ENCODE measurements at regions not wholly inside any gene's neighbourhood (a gene's known extent, or its start where the extent isn't known, plus 50 kb on each side); places are given as distances from the start of the nearest gene placed in this dataset.

DNA sequence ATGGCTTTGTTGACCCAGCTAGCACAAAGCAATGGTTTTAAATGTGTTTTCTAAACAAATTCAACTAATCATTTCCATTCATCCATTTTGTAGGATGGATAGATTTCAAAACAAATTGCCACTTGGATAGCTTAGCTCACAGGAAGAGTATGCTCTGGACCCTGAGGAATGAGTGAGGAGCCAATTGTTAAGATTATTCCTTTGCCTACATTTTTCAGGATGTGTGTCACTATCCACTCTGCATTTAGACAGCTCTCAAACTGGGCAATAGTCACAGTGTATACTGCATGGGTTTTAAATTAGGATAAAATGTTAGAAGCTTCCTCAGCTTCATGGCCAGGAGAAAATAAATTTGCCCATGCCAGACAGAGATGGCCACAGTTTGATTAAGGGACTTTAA is 605.6 kb upstream of the TEX47 start:
- FAIRE-seq, result no peak
- no peak for DNase-seq (ENCODE audit: insufficient read length, low spot score)

DNA sequence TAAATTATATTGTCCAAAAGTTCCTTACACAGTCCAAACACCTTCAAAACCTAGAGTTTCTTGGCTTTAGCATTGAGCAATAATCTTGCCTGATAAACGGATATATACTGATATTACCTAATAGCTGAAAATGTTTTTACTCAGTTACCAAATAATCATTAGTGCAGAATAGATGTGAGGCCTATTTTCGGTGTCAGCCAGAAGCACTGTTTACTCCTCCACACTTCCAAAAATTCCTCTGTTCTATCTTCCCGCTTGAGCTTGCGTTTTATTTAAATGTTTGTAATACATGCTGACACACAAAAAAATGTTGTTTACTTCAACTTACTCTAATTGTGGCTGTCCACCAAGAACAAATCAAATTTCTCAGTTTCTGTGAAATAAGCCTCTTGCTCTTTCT is 606.2 kb upstream of the TEX47 start:
- FAIRE-seq (no peak), DNase-seq (ENCODE audit: insufficient read length, low spot score) (no peak)

DNA sequence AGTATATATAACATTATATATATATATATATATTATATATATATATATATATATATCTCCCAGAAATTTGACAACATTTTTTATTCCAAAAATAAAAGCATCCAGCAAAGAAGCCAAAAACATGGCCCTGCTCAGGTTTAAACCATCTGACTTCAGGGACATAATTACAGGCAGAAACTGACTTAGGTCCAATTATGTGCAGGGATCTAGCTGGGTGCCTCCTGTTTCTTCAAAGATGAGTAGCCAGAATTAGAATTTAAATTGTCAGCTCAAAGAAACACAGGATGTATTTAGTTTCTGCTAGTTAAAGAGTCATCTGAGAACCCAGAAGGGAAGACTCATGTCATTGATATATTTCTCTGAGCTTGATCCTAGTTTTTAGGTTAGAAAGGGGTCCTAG is 656.4 kb upstream of the TEX47 start:
- no peak for DNase-seq (ENCODE audit: insufficient read length, low spot score)
- FAIRE-seq, result no peak

DNA sequence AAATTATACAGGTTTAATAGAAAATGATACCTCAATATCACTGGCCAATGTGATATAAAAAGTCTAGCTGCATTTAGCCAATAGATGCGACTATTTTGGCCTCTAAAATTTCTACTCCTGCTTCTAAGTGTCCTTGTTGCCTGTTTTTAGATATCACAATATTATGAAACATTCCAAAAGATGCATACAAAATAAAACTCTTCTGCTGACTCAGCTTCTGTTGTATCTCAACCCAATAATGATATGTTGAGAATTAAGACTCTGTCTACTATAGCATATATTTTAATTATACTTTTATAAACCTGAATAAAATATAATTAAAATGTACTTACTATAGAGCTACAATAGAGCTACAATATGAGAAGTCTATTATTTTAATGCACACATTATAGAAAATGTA is 661.0 kb upstream of the TEX47 start:
- DNase-seq (ENCODE audit: insufficient read length, low spot score), result no peak
- no peak for FAIRE-seq

DNA sequence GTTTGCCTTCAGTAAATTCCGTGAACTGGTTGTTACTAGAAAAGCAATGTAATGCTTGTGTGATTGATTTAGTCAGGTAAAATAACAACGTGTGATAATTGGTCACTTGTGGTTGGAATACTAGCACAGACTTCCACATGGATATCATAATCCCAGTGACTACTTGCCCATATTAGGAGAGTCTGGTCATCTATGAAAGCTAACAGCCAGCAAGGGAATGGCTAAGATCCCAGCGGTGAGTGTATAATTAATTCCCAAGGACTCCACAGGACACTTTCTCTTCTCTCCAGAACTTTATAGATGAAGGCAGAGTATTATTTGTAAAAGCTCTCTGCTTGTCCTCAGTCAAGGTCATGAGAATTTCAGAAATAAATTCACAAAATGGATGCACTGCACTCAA is 662.6 kb upstream of the TEX47 start:
- FAIRE-seq (no peak), DNase-seq (ENCODE audit: insufficient read length, low spot score) (no peak)

DNA sequence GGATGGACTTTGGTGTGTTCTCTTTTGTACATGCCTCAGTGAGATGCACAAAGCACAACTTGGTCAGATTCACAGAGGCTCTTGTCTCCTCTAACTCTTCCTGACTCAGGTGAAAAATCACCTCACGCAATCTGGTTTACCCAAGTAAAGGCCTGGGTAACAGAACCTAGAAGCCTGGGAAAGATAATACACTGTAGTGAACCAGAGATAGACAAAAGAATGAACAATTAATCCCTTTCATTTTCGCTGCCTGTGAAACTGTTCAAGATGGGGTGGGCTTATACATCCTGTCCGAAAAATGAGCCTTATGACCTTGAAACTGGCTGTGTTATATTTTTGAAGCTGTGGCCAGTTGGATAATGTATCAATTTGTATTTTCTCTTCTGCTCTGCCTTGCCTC is 678.9 kb upstream of the TEX47 start:
- DNase-seq (ENCODE audit: insufficient read length, low spot score) (no peak), FAIRE-seq (no peak)

DNA sequence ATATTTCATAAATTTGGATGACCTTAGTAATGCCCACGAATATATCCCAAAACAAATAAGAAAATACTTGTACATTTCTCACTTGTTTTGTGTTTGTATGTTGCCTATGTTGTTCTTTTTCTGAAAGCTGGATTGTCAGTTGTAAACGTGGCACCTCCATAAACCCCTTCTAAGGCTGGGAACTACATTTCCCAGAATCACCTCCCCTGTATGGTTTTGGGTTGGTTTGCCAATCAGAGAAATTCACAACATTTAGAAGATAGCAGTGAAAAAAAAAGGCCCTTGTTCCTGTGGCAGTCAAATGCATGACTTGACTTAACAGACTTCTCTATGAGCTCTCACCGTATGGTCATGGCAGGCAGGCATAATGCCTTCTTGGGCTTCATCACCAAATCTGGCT is 676.3 kb upstream of the STEAP1 start:
- no peak for FAIRE-seq
- no peak for DNase-seq (ENCODE audit: insufficient read length, low spot score)

DNA sequence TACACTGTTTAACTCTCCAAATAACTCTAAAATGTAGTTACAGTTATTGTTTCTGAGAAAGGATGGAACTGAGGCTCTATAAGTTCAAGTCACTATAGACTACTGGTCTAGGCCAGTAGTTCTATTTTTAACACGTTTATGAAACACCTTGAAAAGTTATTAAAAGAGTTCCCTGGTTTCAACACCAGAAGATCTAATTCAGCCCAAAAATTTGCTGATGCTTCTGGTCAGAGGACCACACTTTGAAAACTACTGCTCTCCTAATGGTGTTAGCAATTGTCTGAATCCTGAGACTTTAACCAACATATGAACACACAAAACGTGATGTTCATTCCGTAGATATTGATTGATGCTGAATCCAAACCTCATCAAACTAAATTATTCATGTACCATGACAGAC is 658.6 kb upstream of the STEAP1 start:
- no peak for FAIRE-seq
- DNase-seq (ENCODE audit: insufficient read length, low spot score), result no peak

DNA sequence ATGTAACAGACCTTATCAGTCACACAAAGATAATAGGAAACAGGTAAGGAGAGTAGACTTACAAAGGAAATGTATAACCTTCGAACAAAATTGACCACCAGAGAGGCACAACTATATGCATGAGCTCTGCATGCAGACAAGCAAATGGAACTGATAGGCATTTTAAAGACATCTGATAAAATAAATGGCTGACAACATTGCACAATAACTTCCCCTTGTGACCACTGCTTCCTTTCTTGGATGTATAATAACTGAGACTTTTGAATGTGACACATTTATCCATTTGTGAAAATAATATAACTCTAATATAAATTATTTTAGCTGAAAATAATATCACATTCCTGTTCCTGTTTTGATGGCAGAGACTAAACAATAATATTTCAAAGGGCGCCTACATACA is 654.2 kb upstream of the STEAP1 start:
- no peak for FAIRE-seq
- DNase-seq (ENCODE audit: insufficient read length, low spot score), result no peak

DNA sequence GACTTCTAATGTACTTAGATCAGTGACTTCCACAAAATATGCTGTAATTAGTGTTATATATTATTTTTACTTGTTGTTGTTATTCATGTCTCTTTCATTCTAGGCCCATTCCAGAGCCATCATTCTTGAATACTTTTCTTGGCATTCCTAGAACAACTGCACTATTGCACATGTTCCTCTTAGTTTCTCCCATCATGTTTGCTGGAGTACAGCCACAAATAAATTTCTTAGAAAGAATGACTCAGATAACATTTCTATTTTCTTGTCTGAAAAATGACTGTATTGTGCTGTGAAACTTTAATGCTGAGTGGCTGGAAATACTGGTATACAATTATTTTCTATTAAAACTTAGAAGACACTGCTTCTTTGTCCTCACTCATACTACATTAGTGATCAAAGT is 651.0 kb upstream of the STEAP1 start:
- FAIRE-seq (no peak), DNase-seq (ENCODE audit: insufficient read length, low spot score) (no peak)

DNA sequence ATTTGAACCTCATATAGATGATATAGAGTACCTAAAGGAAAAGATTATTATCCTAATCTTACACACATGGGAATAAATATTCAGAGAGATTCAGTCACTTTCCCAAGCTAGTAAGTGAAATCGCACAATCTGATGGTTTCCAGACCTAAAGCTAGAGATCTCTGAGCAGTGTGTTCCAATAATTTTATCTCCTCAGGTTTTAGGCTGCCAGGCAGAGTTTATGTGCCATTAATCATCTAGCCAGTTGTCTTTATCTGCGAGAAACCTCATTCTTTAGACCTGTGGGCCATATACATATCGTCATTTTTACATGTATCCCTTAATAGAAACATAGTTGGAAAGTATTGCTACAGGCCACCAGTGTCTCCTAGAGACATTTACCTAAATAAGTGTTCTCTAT is 647.2 kb upstream of the STEAP1 start:
- FAIRE-seq (no peak), DNase-seq (ENCODE audit: insufficient read length, low spot score) (no peak)

DNA sequence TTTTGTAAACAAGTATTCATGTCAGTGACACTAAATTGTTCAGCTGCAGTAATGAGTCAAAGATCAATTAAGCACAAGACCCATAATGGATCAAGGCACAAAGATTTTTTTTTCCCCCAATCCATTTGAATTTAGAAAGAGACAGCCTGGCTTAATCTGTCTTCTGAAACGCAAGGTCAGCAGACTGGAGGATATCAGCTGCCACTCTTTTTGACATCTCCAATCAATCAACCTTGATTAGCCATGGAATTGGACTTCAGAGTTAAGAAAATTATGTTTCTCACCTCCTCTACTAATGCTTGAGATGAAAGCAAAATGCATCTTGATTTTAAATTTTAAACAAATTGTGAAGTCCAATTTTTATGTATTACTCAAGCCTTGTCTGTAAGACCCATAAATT is 642.4 kb upstream of the STEAP1 start:
- DNase-seq (ENCODE audit: insufficient read length, low spot score), result no peak
- no peak for FAIRE-seq

DNA sequence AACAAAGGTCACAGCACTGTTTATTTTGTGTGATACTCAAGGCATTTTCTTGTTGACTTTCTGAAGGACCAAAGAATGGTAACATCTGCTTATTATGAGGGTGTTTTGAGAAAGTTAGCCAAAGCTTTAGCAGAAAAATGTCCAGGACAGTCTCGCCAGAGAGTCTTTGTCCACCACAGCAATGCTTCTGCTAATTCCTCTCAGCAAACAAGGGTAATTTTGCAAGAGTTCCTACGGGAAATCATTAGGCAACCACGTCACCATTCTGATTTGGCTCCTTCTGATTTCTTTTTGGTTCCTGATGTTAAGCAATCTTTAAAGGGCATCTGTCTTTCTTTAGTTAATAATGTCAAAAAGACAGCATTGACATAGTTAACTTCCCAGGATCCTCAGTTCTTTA is 639.3 kb upstream of the STEAP1 start:
- FAIRE-seq, result no peak
- DNase-seq (ENCODE audit: insufficient read length, low spot score), result no peak

DNA sequence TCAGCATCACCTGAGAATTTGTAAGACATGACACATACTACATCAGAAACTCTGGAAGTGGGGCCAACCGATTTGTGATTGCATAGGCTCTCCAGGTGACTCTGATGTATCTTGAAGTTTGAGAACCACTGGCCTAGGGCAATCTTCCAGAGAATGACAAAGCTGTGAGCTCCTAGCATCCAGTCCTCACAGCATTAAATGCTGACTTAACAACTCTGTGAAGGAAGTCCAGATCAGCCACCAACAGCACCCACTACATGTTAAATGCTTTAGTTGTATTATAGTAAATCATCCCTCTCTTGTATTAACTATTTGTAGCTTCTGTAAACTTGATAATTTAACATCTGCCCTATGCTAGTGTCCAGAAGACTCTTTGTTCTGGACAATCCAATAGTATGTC is 636.5 kb upstream of the STEAP1 start:
- DNase-seq (ENCODE audit: insufficient read length, low spot score) (no peak), FAIRE-seq (no peak)

DNA sequence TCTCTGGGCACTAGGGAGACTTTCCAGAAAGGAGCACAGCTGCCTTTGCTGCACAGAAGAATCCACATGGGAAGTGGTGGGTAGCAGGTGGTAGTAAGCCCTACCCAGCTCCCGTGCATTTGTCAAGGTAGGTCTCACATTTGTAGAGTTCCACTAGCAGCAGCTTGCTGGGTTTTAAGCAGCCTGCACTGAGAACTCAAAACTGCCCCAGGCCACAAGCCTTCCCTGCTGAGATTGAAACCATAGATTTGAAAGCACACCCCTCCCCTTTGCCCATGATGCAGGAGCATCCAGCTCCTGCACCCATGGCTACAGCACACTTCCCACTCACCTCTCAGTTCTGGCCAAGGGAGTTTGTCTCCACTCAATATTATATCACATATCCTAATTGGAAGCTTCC is 604.5 kb upstream of the STEAP1 start:
- DNase-seq (ENCODE audit: insufficient read length, low spot score), result no peak
- FAIRE-seq, result no peak

DNA sequence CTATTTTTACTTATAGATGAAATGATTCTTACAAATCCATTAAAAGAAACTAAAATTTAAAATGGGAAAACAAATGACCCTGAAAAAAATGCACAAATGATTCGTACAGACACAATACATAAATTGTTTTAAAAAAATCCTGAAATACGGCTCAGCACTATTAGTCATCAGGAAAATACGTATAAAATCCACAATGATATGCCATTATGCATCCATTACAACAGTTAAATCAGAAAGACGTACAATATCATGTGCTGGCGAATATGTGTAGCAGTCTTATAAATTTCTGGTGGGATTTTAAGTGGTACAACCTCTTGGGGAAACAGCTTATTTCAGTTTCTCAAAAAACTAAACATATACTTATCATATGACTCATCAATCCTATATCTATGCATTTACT is 600.1 kb upstream of the STEAP1 start:
- FAIRE-seq, result no peak
- DNase-seq (ENCODE audit: insufficient read length, low spot score), result no peak

DNA sequence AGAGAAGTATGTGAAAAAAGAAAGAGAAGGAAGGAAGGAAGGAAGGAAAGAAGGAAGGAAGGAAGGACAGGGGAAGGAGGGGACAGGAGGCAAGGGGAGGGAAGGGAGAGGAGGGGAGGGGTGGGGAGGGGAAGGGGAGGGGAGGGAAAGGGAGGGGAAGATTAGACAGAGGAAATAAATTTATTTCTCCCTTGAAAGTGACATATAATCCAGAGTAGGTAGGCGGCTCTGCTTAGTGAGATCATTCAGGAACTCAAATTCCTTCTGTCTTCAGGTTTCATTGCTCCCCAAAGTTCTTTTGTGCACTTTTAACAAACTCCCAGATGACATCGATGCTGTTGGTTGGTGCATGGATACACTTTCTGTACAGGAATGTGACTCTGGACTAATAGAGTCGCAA is 594.7 kb upstream of the STEAP1 start:
- DNase-seq (ENCODE audit: insufficient read length, low spot score), result no peak

DNA sequence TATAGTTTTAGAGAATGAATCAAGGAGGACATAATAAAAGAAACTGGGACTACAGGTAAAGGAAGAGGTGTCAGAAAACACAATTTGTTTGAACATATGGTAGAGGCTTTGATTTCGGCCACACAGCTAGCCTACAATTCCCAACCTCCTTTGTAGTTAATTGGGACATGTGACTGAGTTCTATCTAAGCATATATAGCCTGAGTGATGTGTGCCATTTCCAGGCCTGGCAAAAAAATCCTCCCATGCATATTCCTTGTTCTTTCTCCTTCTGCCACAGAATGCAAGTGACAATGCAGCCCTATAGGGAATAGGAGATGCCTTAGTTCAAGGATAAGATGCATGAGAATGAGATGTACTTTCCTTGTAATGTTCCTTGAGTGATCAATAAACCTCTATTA is 590.7 kb upstream of the STEAP1 start:
- FAIRE-seq, result no peak
- DNase-seq (ENCODE audit: insufficient read length, low spot score), result no peak

More for the DNA sequence above, 594.7 kb upstream of the STEAP1 start:
- no peak for FAIRE-seq

DNA sequence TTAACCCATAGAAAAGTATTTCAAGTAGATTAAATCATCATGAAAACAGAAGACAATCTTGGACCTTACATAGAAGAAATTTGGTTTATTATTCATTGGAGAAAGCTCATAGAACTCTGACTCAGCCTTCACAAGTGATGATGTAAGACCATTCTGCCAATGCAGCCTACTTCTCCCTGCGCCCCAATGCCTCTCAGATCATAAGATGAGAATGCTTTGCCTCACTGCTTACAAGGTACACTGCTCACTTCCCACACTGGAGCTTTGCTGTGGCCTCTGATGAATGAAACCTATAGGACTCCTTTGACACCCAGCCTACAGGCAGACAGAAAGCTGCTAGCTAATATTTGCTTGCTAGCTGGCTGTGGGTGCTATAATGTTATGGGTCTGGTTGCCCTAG is 569.4 kb upstream of the STEAP1 start:
- no peak for DNase-seq (ENCODE audit: insufficient read length, low spot score)
- no peak for FAIRE-seq

DNA sequence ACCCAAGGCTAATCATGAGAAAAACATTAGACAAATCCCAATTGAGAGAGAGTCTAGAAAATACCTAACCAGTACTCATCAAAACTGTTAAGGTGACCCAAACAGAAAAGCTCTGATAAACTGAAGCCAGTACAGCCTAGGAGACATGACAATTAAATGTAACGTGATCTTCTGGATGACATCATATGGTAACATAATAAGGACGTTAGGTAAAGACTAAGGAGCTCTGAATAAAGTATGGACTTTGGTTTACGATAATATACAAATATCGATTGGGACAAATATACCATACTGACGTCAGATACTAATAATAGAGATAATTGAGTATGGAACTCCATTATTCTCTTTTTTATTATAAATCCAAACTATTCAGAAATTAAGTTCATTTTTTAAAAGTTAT is 561.1 kb upstream of the STEAP1 start:
- no peak for FAIRE-seq
- DNase-seq (ENCODE audit: insufficient read length, low spot score), result no peak

DNA sequence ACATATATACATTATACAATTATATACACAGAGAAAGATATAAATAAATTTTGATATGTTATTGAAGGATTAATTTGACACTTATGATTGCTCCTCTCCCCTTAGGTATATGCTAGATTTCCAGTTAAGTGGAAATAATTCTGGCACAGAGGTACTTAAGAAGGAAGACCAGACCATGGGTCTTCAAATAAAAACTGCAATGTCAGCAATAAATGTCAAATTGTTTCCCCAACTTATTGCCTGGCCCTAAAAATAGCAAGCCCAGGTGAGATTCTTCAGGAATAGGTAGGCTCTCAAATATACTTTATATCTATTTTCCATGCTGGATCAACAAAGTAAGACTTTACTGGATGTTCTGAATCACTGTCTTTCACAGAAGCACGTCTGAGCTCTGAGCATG is 551.3 kb upstream of the STEAP1 start:
- DNase-seq (ENCODE audit: insufficient read length, low spot score) (no peak), FAIRE-seq (no peak)

DNA sequence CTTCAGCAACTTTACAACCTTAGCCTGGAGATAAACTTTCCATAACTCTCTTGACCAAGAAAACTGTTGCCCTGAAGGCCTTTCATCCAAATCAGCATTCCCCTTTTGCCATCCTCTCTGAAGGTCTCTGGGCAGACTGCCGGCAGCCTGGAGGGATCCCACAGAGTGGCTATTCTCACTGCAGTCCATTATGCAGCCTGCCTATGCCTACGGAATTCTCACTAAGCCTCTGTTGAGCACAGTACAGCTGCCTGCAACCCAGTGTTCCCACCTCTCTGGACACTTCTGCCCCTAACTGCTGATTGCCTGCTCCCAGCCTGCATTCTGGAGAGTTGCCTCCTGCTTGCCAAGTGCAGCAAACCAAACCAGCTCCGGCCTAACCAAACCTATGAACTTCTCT is 548.9 kb upstream of the STEAP1 start:
- FAIRE-seq (no peak), DNase-seq (ENCODE audit: insufficient read length, low spot score) (no peak)

DNA sequence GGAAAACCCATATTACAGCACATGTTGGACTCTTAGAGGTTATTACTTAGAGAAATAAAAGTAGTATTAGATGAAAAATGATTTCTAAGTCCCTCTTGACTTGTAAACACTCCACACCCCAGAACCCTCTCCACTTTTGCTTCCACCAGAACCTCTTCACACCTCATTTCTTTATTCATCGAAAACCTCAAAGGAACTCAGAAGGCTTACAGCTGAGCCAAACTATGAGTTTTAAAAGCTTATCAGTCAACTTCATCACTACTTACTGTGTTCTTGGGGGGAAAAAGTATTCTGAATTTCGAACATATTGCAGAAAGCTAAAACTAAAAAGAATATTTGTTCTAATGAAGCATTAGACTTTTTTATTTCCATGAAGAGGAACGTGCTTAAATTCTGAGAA is 547.8 kb upstream of the STEAP1 start:
- FAIRE-seq, result no peak

DNA sequence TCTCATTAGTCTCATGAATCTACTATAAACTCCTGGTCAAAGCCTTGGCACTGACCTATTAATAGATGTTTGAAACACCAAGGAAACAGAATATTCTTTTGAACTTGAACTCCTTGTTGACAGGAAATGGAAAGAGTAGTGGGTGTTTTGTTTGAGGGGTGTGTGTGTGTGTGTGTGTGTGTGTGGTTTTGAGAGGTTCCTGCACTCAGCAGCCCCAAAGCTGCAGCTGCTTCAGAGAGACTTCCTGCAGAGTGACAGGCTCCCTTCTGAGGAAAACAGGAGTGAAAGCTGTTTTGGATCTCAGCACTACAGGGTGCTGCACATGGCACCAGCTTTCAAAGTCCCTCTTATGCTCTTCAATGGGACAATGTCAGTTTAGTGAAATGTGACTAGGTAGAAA is 546.5 kb upstream of the STEAP1 start:
- no peak for FAIRE-seq
- no peak for DNase-seq (ENCODE audit: insufficient read length, low spot score)

More for the DNA sequence above, 547.8 kb upstream of the STEAP1 start:
- no peak for DNase-seq (ENCODE audit: insufficient read length, low spot score)

Measured in GM19239 (cell line).